ENCODE measurements at regions not wholly inside any gene's neighbourhood (a gene's known extent, or its start where the extent isn't known, plus 50 kb on each side); places are given as distances from the start of the nearest gene placed in this dataset.

GRCh38 chr3:81307221-81307620, 454.2 kb downstream of the GBE1 start:
- Histone ChIP-seq H3K27me3 (no peaks in the 10 kb centered on the region), H3K36me3 (replicated peaks in 1 of 2) (no peaks in the 10 kb centered on the region), H3K27ac (no peak overlapping the region), H3K4me3 (no peak overlapping the region), H3K4me1 (replicated peaks in 1 of 2) (no peaks in the 10 kb centered on the region), H3K9me3 (replicated peaks in 1 of 3) (no peaks in the 10 kb centered on the region)
- DNase-seq = no peak
- WGBS, 4 donors = 81 to 93% (median 90%) methylated on average over 1 of the region's 1 CpG
- no peak for TF ChIP-seq POLR2A (IDR thresholded peaks at IDR 0.05)
- TF ChIP-seq CTCF (IDR thresholded peaks at IDR 0.05) = no peak
- intact Hi-C loops (cut with DNase I) = no loop called here

GRCh38 chr3:81303321-81303720, 458.1 kb downstream of the GBE1 start:
- no peak for TF ChIP-seq CTCF (IDR thresholded peaks at IDR 0.05)
- no peak for TF ChIP-seq POLR2A (IDR thresholded peaks at IDR 0.05)
- no peak for DNase-seq
- no peaks in the 10 kb centered on the region for H3K36me3 ChIP-seq (replicated peaks in 1 of 2)
- no peaks in the 10 kb centered on the region for H3K9me3 ChIP-seq (replicated peaks in 1 of 3)
- intact Hi-C loops (cut with DNase I) = no loop called here
- H3K27ac ChIP-seq = no peak overlapping the region
- no peak overlapping the region for H3K4me3 ChIP-seq
- H3K27me3 ChIP-seq = no peaks in the 10 kb centered on the region
- WGBS, 4 donors = 76 to 87% (median 80%) methylated on average over 2 of the region's 2 CpGs
- no peaks in the 10 kb centered on the region for H3K4me1 ChIP-seq (replicated peaks in 1 of 2)

GRCh38 chr3:81302045-81302444, 459.4 kb downstream of the GBE1 start:
- no peak overlapping the region for H3K4me3 ChIP-seq
- DNase-seq = peak; percentile 26 to 62 (median 39)
- intact Hi-C loops (cut with DNase I) = no loop called here
- H3K27ac ChIP-seq = no peak overlapping the region
- no peaks in the 10 kb centered on the region for H3K9me3 ChIP-seq (replicated peaks in 1 of 3)
- H3K27me3 ChIP-seq = no peaks in the 10 kb centered on the region
- TF ChIP-seq POLR2A (IDR thresholded peaks at IDR 0.05) (no peak), CTCF (IDR thresholded peaks at IDR 0.05) (peak; percentile 37 to 69 (median 61))
- WGBS, 4 donors = 4 to 25% (median 8%) methylated on average over 1 of the region's 1 CpG
- no peaks in the 10 kb centered on the region for H3K36me3 ChIP-seq (replicated peaks in 1 of 2)
- no peaks in the 10 kb centered on the region for H3K4me1 ChIP-seq (replicated peaks in 1 of 2)

GRCh38 chr3:81301230-81301629, 460.2 kb downstream of the GBE1 start:
- intact Hi-C loops (cut with DNase I) = no loop called here
- TF ChIP-seq POLR2A (IDR thresholded peaks at IDR 0.05) (no peak), CTCF (IDR thresholded peaks at IDR 0.05) (no peak)
- no peaks in the 10 kb centered on the region for H3K9me3 ChIP-seq (replicated peaks in 1 of 3)
- H3K4me3 ChIP-seq = no peak overlapping the region
- no peak overlapping the region for H3K27ac ChIP-seq
- H3K27me3 ChIP-seq = no peaks in the 10 kb centered on the region
- WGBS, 4 donors = 73 to 94% (median 82%) methylated on average over 1 of the region's 1 CpG
- H3K36me3 ChIP-seq (replicated peaks in 1 of 2) = no peaks in the 10 kb centered on the region
- H3K4me1 ChIP-seq (replicated peaks in 1 of 2) = no peaks in the 10 kb centered on the region
- DNase-seq = no peak
